DOHH2 (cell line): ENCODE measurements at regions not wholly inside any gene's neighbourhood (a gene's known extent, or its start where the extent isn't known, plus 50 kb on each side); places are given as distances from the start of the nearest gene placed in this dataset.

Source experiments
- H3F3A ChIP-seq: fragments of 200-600 bp; sonication (generic), shearing (Covaris generic); 2 replicates; pipeline ENCODE4 v1.6.0; 2016; ENCODE audit warnings: antibody characterized with exemption, mild to moderate bottlenecking; ENCODE audit not compliant: control insufficient read depth, insufficient read depth
- H3K27ac ChIP-seq: fragments of 200-600 bp; sonication (generic); 2 replicates; pipeline ENCODE4 v1.5.1; 2014; ENCODE audit warnings: low read depth, mild to moderate bottlenecking, low read length, moderate library complexity
- H3K27me3 ChIP-seq: fragments of 200-600 bp; sonication (generic); 2 replicates; pipeline ENCODE4 v1.6.1; 2014; ENCODE audit warnings: mild to moderate bottlenecking, low read length, mixed read lengths; ENCODE audit not compliant: control insufficient read depth
- H3K36me3 ChIP-seq: fragments of 200-600 bp; sonication (generic); 2 replicates; pipeline ENCODE4 v1.6.1; 2014; ENCODE audit warnings: mild to moderate bottlenecking, low read length, moderate library complexity, mixed read lengths; ENCODE audit not compliant: control insufficient read depth
- H3K4me1 ChIP-seq: fragments of 200-600 bp; sonication (generic); 2 replicates; pipeline ENCODE4 v1.6.1; 2014; ENCODE audit warnings: mild to moderate bottlenecking, low read length, mixed read lengths; ENCODE audit not compliant: control insufficient read depth
- H3K4me2 ChIP-seq: fragments of 200-600 bp; sonication (generic); 2 replicates; pipeline ENCODE4 v1.6.0; 2014; ENCODE audit warnings: mild to moderate bottlenecking, low read length, moderate library complexity
- H3K4me3 ChIP-seq: fragments of 200-600 bp; sonication (generic); 2 replicates; pipeline ENCODE4 v1.5.1; 2014; ENCODE audit warnings: mild to moderate bottlenecking, low read length, mixed read lengths
- H3K79me2 ChIP-seq: fragments of 200-600 bp; sonication (generic); 2 replicates; pipeline ENCODE4 v1.6.1; 2014; ENCODE audit warnings: mild to moderate bottlenecking, low read length, mixed read lengths; ENCODE audit not compliant: control insufficient read depth
- H3K9me2 ChIP-seq: fragments of 200-600 bp; sonication (generic); replicated peaks from 2 replicates; pipeline ENCODE4 v1.6.1; 2014; ENCODE audit warnings: mild to moderate bottlenecking, low read length, mixed read lengths; ENCODE audit not compliant: control insufficient read depth
- H3K9me3 ChIP-seq: fragments of 200-600 bp; sonication (generic); 2 replicates; pipeline ENCODE4 v1.6.1; 2014; ENCODE audit warnings: antibody characterized with exemption, low read length, mixed read lengths; ENCODE audit not compliant: control insufficient read depth, insufficient read depth
- H4K20me1 ChIP-seq: fragments of 200-600 bp; sonication (generic); 2 replicates; pipeline ENCODE4 v1.6.0; 2014; ENCODE audit warnings: low read depth, mild to moderate bottlenecking, antibody characterized with exemption, low read length, moderate library complexity; ENCODE audit not compliant: control insufficient read depth, insufficient read depth
- CTCF ChIP-seq: fragments of 200-600 bp; sonication (generic); IDR thresholded peaks from one replicate; pipeline ENCODE4 v1.5.1; 2014; ENCODE audit warnings: antibody characterized with exemption, mild to moderate bottlenecking, low read depth, low read length; ENCODE audit not compliant: poor library complexity, severe bottlenecking
- EZH2phosphoT487 ChIP-seq: fragments of 200-600 bp; sonication (generic); IDR thresholded peaks from 2 replicates; pipeline ENCODE4 v1.6.1; 2017; ENCODE audit warnings: borderline replicate concordance, mild to moderate bottlenecking, antibody characterized with exemption, low read length, moderate library complexity, mixed read lengths

GRCh38 chr18:4582431-4583335, 127.6 kb upstream of the DLGAP1 start:
- H3K4me2 ChIP-seq = no peak overlapping the region
- H3K4me1 ChIP-seq = no peaks in the 10 kb centered on the region
- H3K4me3 ChIP-seq = no peak overlapping the region
- no peaks in the 10 kb centered on the region for H3K9me2 ChIP-seq
- no peaks in the 10 kb centered on the region for H4K20me1 ChIP-seq
- no peaks in the 10 kb centered on the region for H3F3A ChIP-seq
- no peaks in the 10 kb centered on the region for H3K27me3 ChIP-seq
- no peaks in the 10 kb centered on the region for H3K36me3 ChIP-seq
- H3K9me3 ChIP-seq = peaks cover 13% of the 10 kb centered on the region
- H3K27ac ChIP-seq = no peak overlapping the region
- no peaks in the 10 kb centered on the region for H3K79me2 ChIP-seq
- TF ChIP-seq CTCF (no peak), EZH2phosphoT487 (no peak)

- H3F3A ChIP-seq = no peaks in the 10 kb centered on the region
- no peaks in the 10 kb centered on the region for H3K4me1 ChIP-seq
- H3K36me3 ChIP-seq = no peaks in the 10 kb centered on the region
- no peaks in the 10 kb centered on the region for H3K27me3 ChIP-seq
- H3K4me2 ChIP-seq = no peak overlapping the region
- H3K79me2 ChIP-seq = no peaks in the 10 kb centered on the region
- H3K9me2 ChIP-seq = no peaks in the 10 kb centered on the region
- peaks cover 18% of the 10 kb centered on the region for H3K9me3 ChIP-seq
- H3K4me3 ChIP-seq = no peak overlapping the region
- TF ChIP-seq CTCF = no peak
- no peak for TF ChIP-seq EZH2phosphoT487
- H4K20me1 ChIP-seq = no peaks in the 10 kb centered on the region
- no peak overlapping the region for H3K27ac ChIP-seq
Observed at GRCh38 chr18:4581966-4582365, 126.9 kb upstream of the DLGAP1 start.

DNA sequence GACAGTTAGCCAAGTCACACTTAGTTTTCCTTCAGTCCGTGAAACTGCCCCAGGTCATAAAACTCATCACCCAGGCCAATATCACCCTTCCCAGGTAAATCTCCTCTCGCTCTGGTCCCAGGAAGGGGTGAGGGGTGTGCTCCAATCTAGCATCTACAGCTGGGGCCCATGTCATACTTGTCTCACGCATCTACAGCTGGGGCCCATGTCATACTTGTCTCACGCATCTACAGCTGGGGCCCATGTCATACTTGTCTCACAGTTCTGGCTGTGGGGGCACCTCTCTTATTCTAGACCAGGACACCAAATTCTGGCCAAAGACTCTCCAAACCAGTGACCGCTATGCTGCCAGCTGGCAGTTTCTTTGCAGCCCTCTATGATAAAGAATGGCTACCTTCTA, 123.3 kb upstream of the DLGAP1 start:
- TF ChIP-seq CTCF (no peak), EZH2phosphoT487 (no peak)
- Histone ChIP-seq H3K4me3 (no peak overlapping the region), H4K20me1 (no peaks in the 10 kb centered on the region), H3K4me2 (no peak overlapping the region), H3K27ac (no peak overlapping the region), H3K79me2 (no peaks in the 10 kb centered on the region), H3K4me1 (no peaks in the 10 kb centered on the region), H3K9me3 (peaks cover 27% of the 10 kb centered on the region), H3K9me2 (no peaks in the 10 kb centered on the region), H3K27me3 (no peaks in the 10 kb centered on the region), H3K36me3 (no peaks in the 10 kb centered on the region), H3F3A (no peaks in the 10 kb centered on the region)
